Keratinocyte (primary cell): ENCODE measurements at regions not wholly inside any gene's neighbourhood (a gene's known extent, or its start where the extent isn't known, plus 50 kb on each side); places are given as distances from the start of the nearest gene placed in this dataset.

ENCODE experiments used
- DNase-seq: peaks from one replicate; pipeline ENCODE4 v3.0.0-alpha.2; 2011; ENCODE audit warnings: low read depth, missing footprints, low spot score
- FAIRE-seq: peaks from 2 replicates; lab custom pipeline; 2011; peaks lifted over from hg19 to GRCh38; lab: Jason Lieb, UNC
- H2AFZ ChIP-seq: 2 replicates; pipeline ENCODE4 v1.6.0; 2012; ENCODE audit warnings: low read length, control low read depth, inconsistent platforms; ENCODE audit not compliant: control insufficient read depth
- H3K27ac ChIP-seq: 2 replicates; pipeline ENCODE4 v1.5.1; 2011; ENCODE audit warnings: low read length; ENCODE audit not compliant: control insufficient read depth, insufficient read depth
- H3K27me3 ChIP-seq: 3 replicates; pipeline ENCODE4 v1.6.0; 2011; ENCODE audit warnings: low read length; ENCODE audit not compliant: control insufficient read depth, insufficient read depth; ENCODE audit errors: extremely low read depth
- H3K36me3 ChIP-seq, 2 experiments: 2 replicates in 1 of 2; 3 replicates in 1 of 2; pipeline ENCODE4 v1.5.1; 2011; ENCODE audit warnings: low read length in 2 of 2, mild to moderate bottlenecking in 1 of 2; ENCODE audit not compliant: control insufficient read depth in 2 of 2, insufficient read depth in 2 of 2; ENCODE audit errors: extremely low read depth in 1 of 2
- H3K4me1 ChIP-seq: 3 replicates; pipeline ENCODE4 v1.5.1; 2011; ENCODE audit warnings: low read length; ENCODE audit not compliant: control insufficient read depth, insufficient read depth; ENCODE audit errors: extremely low read depth
- H3K4me2 ChIP-seq: 3 replicates; pipeline ENCODE4 v1.6.0; 2011; ENCODE audit warnings: low read depth, low read length; ENCODE audit not compliant: control insufficient read depth, insufficient read depth; ENCODE audit errors: extremely low read depth
- H3K4me3 ChIP-seq, 3 experiments: fragments of 200-600 bp in 1 of 3; sonication (generic) in 1 of 3; 2 replicates in 2 of 3; 3 replicates in 1 of 3; pipeline ENCODE4 v1.5.1; 2011 to 2016; ENCODE audit warnings: low read length in 3 of 3, mild to moderate bottlenecking in 3 of 3, control low read depth in 2 of 3, inconsistent platforms in 1 of 3, low read depth in 1 of 3, mixed read lengths in 1 of 3, mixed run types in 1 of 3, moderate library complexity in 1 of 3; ENCODE audit not compliant: control insufficient read depth in 2 of 3, insufficient read depth in 2 of 3; ENCODE audit errors: extremely low read depth in 1 of 3
- H3K79me2 ChIP-seq: 2 replicates; pipeline ENCODE4 v1.6.0; 2012; ENCODE audit warnings: low read length; ENCODE audit not compliant: control insufficient read depth, insufficient read depth
- H3K9ac ChIP-seq: 3 replicates; pipeline ENCODE4 v1.6.0; 2011; ENCODE audit warnings: low read length; ENCODE audit not compliant: control insufficient read depth, insufficient read depth; ENCODE audit errors: extremely low read depth
- H3K9me1 ChIP-seq: 3 replicates; pipeline ENCODE4 v1.6.0; 2011; ENCODE audit warnings: low read length; ENCODE audit not compliant: control insufficient read depth, insufficient read depth; ENCODE audit errors: extremely low read depth
- H3K9me3 ChIP-seq: 2 replicates; pipeline ENCODE4 v1.5.1; 2012; ENCODE audit warnings: low read depth, low read length; ENCODE audit not compliant: control insufficient read depth
- H4K20me1 ChIP-seq: 3 replicates; pipeline ENCODE4 v1.6.0; 2011; ENCODE audit warnings: low read length; ENCODE audit not compliant: control insufficient read depth, insufficient read depth; ENCODE audit errors: extremely low read depth
- EZH2 ChIP-seq: IDR thresholded peaks from one replicate; pipeline ENCODE4 v1.6.1; 2012; ENCODE audit warnings: inconsistent platforms, mild to moderate bottlenecking, low read length, moderate library complexity
- dilution Hi-C: fragments of 300-500 bp; cut with MboI; formaldehyde crosslinking; loops from one replicate; pipeline ENCODE4 v1.7.0; 2020; ENCODE audit warnings: low sequenced_read_pairs; ENCODE audit not compliant: extremely low pct_ligation_motif_present
- TF ChIP-seq, protein P1 (sequence below), 3 experiments: IDR thresholded peaks in 1 of 3; conservative IDR thresholded peaks in 1 of 3; optimal IDR thresholded peaks in 1 of 3; 2 replicates in 2 of 3; 3 replicates in 1 of 3; pipeline versions ENCODE3 to v1.5.1; 2011; ENCODE audit warnings: low read length in 3 of 3, mild to moderate bottlenecking in 3 of 3, moderate library complexity in 2 of 3, control low read depth in 1 of 3, inconsistent platforms in 1 of 3; ENCODE audit not compliant: insufficient read depth in 2 of 3; ENCODE audit errors: extremely low read depth in 1 of 3

DNA sequence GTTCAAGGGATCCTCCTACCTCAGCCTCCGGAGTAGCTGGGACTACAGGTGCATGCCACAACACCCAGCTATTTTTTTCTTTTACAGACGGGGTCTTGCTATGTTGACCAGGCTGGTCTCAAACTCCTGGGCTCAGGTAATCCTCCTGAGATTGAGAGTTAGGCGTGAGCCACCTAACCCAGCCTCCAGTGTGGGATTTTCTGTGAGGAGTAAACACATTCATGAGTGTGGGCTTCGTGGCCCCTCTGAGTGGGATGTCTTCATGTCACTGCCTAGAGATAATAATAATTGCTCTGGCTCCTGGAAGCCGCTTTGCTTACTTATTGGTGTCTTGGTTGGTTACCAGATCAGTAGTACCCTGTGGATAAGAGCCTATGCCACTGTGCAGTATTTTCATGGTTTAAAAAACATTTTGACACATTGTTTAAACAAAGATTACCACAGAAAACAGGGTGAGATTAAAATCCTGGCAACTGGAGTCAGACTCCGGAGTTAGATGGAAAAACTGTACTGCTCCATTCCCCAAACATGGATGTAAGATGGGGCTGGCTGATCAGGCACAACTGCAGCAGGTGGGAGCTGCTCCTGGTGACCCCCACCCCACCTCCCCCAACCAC is 159.1 kb upstream of the RAB4A start:
- Histone ChIP-seq H3K9me1 (peaks cover 2% of the 10 kb centered on the region), H3K9ac (no peak overlapping the region), H3K36me3 (no peaks in the 10 kb centered on the region), H4K20me1 (no peaks in the 10 kb centered on the region), H3K27ac (no peak overlapping the region), H3K4me1 (no peaks in the 10 kb centered on the region), H3K4me3 (no peak overlapping the region), H3K9me3 (no peaks in the 10 kb centered on the region), H3K79me2 (no peaks in the 10 kb centered on the region), H3K4me2 (no peak overlapping the region), H3K27me3 (peaks cover 16% of the 10 kb centered on the region), H2AFZ (no peak overlapping the region)
- TF ChIP-seq, protein P1, sequence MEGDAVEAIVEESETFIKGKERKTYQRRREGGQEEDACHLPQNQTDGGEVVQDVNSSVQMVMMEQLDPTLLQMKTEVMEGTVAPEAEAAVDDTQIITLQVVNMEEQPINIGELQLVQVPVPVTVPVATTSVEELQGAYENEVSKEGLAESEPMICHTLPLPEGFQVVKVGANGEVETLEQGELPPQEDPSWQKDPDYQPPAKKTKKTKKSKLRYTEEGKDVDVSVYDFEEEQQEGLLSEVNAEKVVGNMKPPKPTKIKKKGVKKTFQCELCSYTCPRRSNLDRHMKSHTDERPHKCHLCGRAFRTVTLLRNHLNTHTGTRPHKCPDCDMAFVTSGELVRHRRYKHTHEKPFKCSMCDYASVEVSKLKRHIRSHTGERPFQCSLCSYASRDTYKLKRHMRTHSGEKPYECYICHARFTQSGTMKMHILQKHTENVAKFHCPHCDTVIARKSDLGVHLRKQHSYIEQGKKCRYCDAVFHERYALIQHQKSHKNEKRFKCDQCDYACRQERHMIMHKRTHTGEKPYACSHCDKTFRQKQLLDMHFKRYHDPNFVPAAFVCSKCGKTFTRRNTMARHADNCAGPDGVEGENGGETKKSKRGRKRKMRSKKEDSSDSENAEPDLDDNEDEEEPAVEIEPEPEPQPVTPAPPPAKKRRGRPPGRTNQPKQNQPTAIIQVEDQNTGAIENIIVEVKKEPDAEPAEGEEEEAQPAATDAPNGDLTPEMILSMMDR (optimal IDR thresholded peaks at IDR 0.05 in 1 of 3, IDR thresholded peaks at IDR 0.05 in 1 of 3, conservative IDR thresholded peaks at IDR 0.05 in 1 of 3; ENCODE audit: extremely low read depth in 1 of 3, insufficient read depth in 2 of 3, low read length in 3 of 3): no peak
- TF ChIP-seq EZH2: no peak
- FAIRE-seq (no peak), DNase-seq (no peak)
- dilution Hi-C loops: no loop called here

DNA sequence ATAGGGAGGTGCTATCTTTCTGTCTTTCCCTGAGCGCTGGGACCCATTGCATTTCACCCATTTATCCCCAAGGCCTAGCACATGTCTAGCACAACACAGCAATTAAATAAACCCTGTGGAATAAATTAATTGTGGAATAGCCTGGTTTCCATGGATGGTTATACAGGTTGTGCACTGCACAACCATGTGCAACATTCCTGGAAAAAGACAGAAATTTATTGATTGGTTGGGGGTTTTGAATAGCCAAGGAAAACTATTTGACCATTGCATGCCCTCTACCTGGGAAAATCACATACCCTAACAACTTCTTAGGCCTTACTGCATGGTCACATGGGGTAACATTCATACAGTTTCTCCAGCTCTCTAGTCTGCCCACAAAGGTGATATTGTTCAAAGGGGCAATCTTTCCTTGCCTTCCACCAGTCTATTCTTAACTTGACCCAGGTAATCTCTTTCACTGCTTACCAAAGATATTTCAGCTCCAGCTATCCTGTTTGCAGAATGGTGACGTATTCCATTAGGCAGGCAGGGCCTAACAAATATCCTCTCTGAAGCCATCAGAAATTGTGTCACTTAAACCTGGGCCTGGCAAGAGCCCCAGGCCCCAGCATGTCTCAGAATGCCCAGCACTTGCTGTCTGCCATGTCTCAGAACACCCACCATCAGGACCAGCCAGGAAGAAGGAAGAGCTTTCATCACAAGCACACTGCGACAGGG is 157.9 kb upstream of the RAB4A start:
- H3K79me2 ChIP-seq: no peaks in the 10 kb centered on the region
- dilution Hi-C loops: no loop called here
- H3K4me2 ChIP-seq: no peak overlapping the region
- H3K27ac ChIP-seq: no peak overlapping the region
- no peak for DNase-seq
- no peak overlapping the region for H3K4me3 ChIP-seq
- TF ChIP-seq, protein P1 (optimal IDR thresholded peaks at IDR 0.05 in 1 of 3, IDR thresholded peaks at IDR 0.05 in 1 of 3, conservative IDR thresholded peaks at IDR 0.05 in 1 of 3; ENCODE audit: extremely low read depth in 1 of 3, insufficient read depth in 2 of 3, low read length in 3 of 3): no peak
- no peak for TF ChIP-seq EZH2
- FAIRE-seq: no peak
- H3K9ac ChIP-seq: no peak overlapping the region
- no peaks in the 10 kb centered on the region for H4K20me1 ChIP-seq
- no peaks in the 10 kb centered on the region for H3K36me3 ChIP-seq
- H3K9me3 ChIP-seq: no peaks in the 10 kb centered on the region
- H2AFZ ChIP-seq: no peak overlapping the region
- H3K27me3 ChIP-seq: peaks cover 12% of the 10 kb centered on the region
- H3K4me1 ChIP-seq: no peaks in the 10 kb centered on the region
- no peaks in the 10 kb centered on the region for H3K9me1 ChIP-seq
